IMR-90 (cell line): ENCODE measurements at regions not wholly inside any gene's neighbourhood (a gene's known extent, or its start where the extent isn't known, plus 50 kb on each side); places are given as distances from the start of the nearest gene placed in this dataset.

Source experiments
- ATAC-seq: fragments of 200-7000 bp; cut with Tn5 transposase; 2 replicates; pipeline ENCODE4 v1.9.1; 2020; ENCODE audit warnings: low read depth, mild to moderate bottlenecking, moderate library complexity
- BruUV-seq: library from RNA; stranded (reverse); fragments of 400-500 nt; replicated peaks from 2 replicates; lab custom pipeline; 2021; lab: Mats Ljungman, UMichigan
- CTCF ChIA-PET: fragments of 300-600 bp; formaldehyde crosslinking; extraction: SDS; loops from one replicate; lab custom pipeline; 2021; ENCODE audit warnings: antibody characterized with exemption; lab: Yijun Ruan, JAX
- POLR2A ChIA-PET: fragments of 300-600 bp; sonication (Branson Sonifier 250); formaldehyde crosslinking; loops from one replicate; lab custom pipeline; 2022; ENCODE audit warnings: antibody characterized with exemption; ENCODE audit not compliant: unreplicated experiment; lab: Charles Lee
- DNase-seq: peaks from one replicate; pipeline ENCODE4 v3.0.0; 2013
- H2AFZ ChIP-seq: replicated peaks from 2 replicates; pipeline ENCODE3; 2013; ENCODE audit warnings: low read length, mild to moderate bottlenecking; ENCODE audit not compliant: poor library complexity
- H2AK5ac ChIP-seq: 2 replicates; pipeline ENCODE4 v1.6.1; 2013; ENCODE audit warnings: low read depth, low read length, inconsistent platforms
- H2AK9ac ChIP-seq: replicated peaks from 2 replicates; pipeline ENCODE3; 2013; ENCODE audit warnings: mild to moderate bottlenecking, low read depth, low read length, moderate library complexity; ENCODE audit not compliant: poor library complexity
- H2BK120ac ChIP-seq: 2 replicates; pipeline ENCODE4 v1.6.1; 2013; ENCODE audit warnings: low read depth, low read length, inconsistent platforms
- H2BK15ac ChIP-seq: 3 replicates; pipeline ENCODE4 v1.6.1; 2013; ENCODE audit warnings: low read depth, low read length, inconsistent platforms
- H2BK20ac ChIP-seq: 2 replicates; pipeline ENCODE4 v1.6.1; 2013; ENCODE audit warnings: low read depth, mild to moderate bottlenecking, inconsistent platforms, low read length, moderate library complexity
- H2BK5ac ChIP-seq: 2 replicates; pipeline ENCODE4 v1.6.1; 2013; ENCODE audit warnings: mild to moderate bottlenecking, low read depth, low read length, inconsistent platforms; ENCODE audit not compliant: poor library complexity, severe bottlenecking
- H3K14ac ChIP-seq: replicated peaks from 2 replicates; pipeline ENCODE4 v1.6.1; 2013; ENCODE audit warnings: low read depth, low read length, inconsistent platforms
- H3K18ac ChIP-seq: 2 replicates; pipeline ENCODE4 v1.6.1; 2013; ENCODE audit warnings: low read depth, low read length, control low read depth
- H3K23ac ChIP-seq: 2 replicates; pipeline ENCODE4 v1.6.1; 2013; ENCODE audit warnings: low read depth, low read length, inconsistent platforms
- H3K27ac ChIP-seq: 2 replicates; pipeline ENCODE4 v1.5.1; 2013; ENCODE audit warnings: mild to moderate bottlenecking, control low read depth, low read length; ENCODE audit not compliant: insufficient read depth
- H3K27me3 ChIP-seq: 2 replicates; pipeline ENCODE4 v1.6.1; 2013; ENCODE audit warnings: low read length; ENCODE audit not compliant: control insufficient read depth, insufficient read depth
- H3K36me3 ChIP-seq: 2 replicates; pipeline ENCODE4 v1.6.1; 2013; ENCODE audit warnings: low read length, mixed read lengths; ENCODE audit not compliant: control insufficient read depth, insufficient read depth
- H3K4ac ChIP-seq: 2 replicates; pipeline ENCODE4 v1.6.1; 2013; ENCODE audit warnings: low read depth, low read length, inconsistent platforms
- H3K4me1 ChIP-seq: 2 replicates; pipeline ENCODE4 v1.6.1; 2013; ENCODE audit warnings: low read length, mixed read lengths; ENCODE audit not compliant: control insufficient read depth, insufficient read depth
- H3K4me2 ChIP-seq: 2 replicates; pipeline ENCODE4 v1.6.1; 2013; ENCODE audit warnings: low read depth, mild to moderate bottlenecking, control low read depth, low read length, moderate library complexity
- H3K4me3 ChIP-seq: 2 replicates; pipeline ENCODE4 v1.5.1; 2013; ENCODE audit warnings: low read depth, mild to moderate bottlenecking, control low read depth, low read length, moderate library complexity; ENCODE audit not compliant: insufficient read depth
- H3K56ac ChIP-seq: 2 replicates; pipeline ENCODE4 v1.6.1; 2013; ENCODE audit warnings: low read length, inconsistent platforms; ENCODE audit not compliant: insufficient read depth; ENCODE audit errors: extremely low read depth
- H3K79me1 ChIP-seq, 2 experiments: 2 replicates each; pipeline ENCODE4 v1.6.1; 2013; ENCODE audit warnings: low read length in 2 of 2, inconsistent platforms in 1 of 2, low read depth in 1 of 2
- H3K9ac ChIP-seq: 2 replicates; pipeline ENCODE4 v1.6.1; 2013; ENCODE audit warnings: low read depth, low read length, control low read depth
- H3K9me1 ChIP-seq: 2 replicates; pipeline ENCODE4 v1.6.1; 2013; ENCODE audit warnings: low read length, inconsistent platforms; ENCODE audit not compliant: insufficient read depth
- H3K9me3 ChIP-seq: 2 replicates; pipeline ENCODE4 v1.6.1; 2013; ENCODE audit warnings: low read length; ENCODE audit not compliant: control insufficient read depth, insufficient read depth
- H4K20me1 ChIP-seq: 2 replicates; pipeline ENCODE4 v1.6.1; 2013; ENCODE audit warnings: low read length, inconsistent platforms; ENCODE audit not compliant: insufficient read depth
- H4K5ac ChIP-seq: 2 replicates; pipeline ENCODE4 v1.6.1; 2013; ENCODE audit warnings: mild to moderate bottlenecking, low read depth, low read length, control low read depth
- H4K8ac ChIP-seq, 2 experiments: 2 replicates each; pipeline ENCODE4 v1.6.1; 2013; ENCODE audit warnings: low read depth in 2 of 2, low read length in 2 of 2, control low read depth in 1 of 2, inconsistent platforms in 1 of 2
- H4K91ac ChIP-seq: 2 replicates; pipeline ENCODE4 v1.6.1; 2013; ENCODE audit warnings: low read depth, low read length, inconsistent platforms; ENCODE audit not compliant: insufficient read depth
- CHD1 ChIP-seq: IDR thresholded peaks from 2 replicates; pipeline ENCODE4 v1.6.1; 2012; ENCODE audit warnings: low read depth, low read length, improper control_type of control experiment
- CTCF ChIP-seq: conservative IDR thresholded peaks from 2 replicates; pipeline ENCODE4 v1.5.1; 2012; ENCODE audit warnings: mild to moderate bottlenecking, low read depth, low read length, improper control_type of control experiment
- ELK1 ChIP-seq: fragments of 150-350 bp; IDR thresholded peaks from 2 replicates; pipeline ENCODE4 v1.6.1; 2016; ENCODE audit warnings: low read depth, mild to moderate bottlenecking, low read length, moderate library complexity, borderline replicate concordance
- FOS ChIP-seq: fragments of 150-350 bp; IDR thresholded peaks from 2 replicates; pipeline ENCODE4 v1.6.1; 2016; ENCODE audit warnings: low read depth, low read length
- RAD21 ChIP-seq: IDR thresholded peaks from 2 replicates; pipeline ENCODE4 v1.6.1; 2012; ENCODE audit warnings: low read length, improper control_type of control experiment
- RCOR1 ChIP-seq: IDR thresholded peaks from 2 replicates; pipeline ENCODE4 v1.6.1; 2012; ENCODE audit warnings: mild to moderate bottlenecking, low read length, improper control_type of control experiment; ENCODE audit not compliant: insufficient replicate concordance
- WGBS, 2 experiments: methylation state at CpG; one replicate each; pipeline versions ENCODE4 v1.1.5 to v1.1.7; 2013; ENCODE audit warnings: missing lambda C conversion rate in 2 of 2; ENCODE audit not compliant: insufficient read length in 1 of 2; ENCODE audit errors: extremely low coverage in 2 of 2; 5-methylcytosine and 5-hydroxymethylcytosine counted together
- dilution Hi-C: fragments of 300-500 bp; cut with HindIII; formaldehyde crosslinking; loops from one replicate; pipeline ENCODE4 v1.14.3; 2018; ENCODE audit warnings: low sequenced_read_pairs; ENCODE audit not compliant: unreplicated experiment
- in situ Hi-C: fragments of 300-500 bp; cut with MboI; formaldehyde crosslinking; loops from 3 replicates; pipeline ENCODE4 v1.14.3; 2019; ENCODE audit warnings: low sequenced_read_pairs, inconsistent platforms, mixed read lengths
- intact Hi-C: fragments of 100-400 bp; cut with micrococcal nuclease; formaldehyde crosslinking; loops from 2 replicates; pipeline ENCODE4 v1.10.0; 2022

- Histone ChIP-seq H3K18ac (no peak overlapping the region), H3K9me3 (no peaks in the 10 kb centered on the region), H2BK15ac (no peak overlapping the region), H2BK5ac (no peak overlapping the region), H3K4me1 (no peaks in the 10 kb centered on the region), H3K79me1 (no peaks in the 10 kb centered on the region), H2AFZ (no peak overlapping the region), H3K56ac (no peak overlapping the region), H4K20me1 (no peaks in the 10 kb centered on the region), H2BK20ac (no peak overlapping the region), H3K27ac (no peak overlapping the region), H2AK5ac (no peak overlapping the region), H3K36me3 (no peaks in the 10 kb centered on the region), H3K4me3 (no peak overlapping the region), H3K4me2 (no peak overlapping the region), H4K8ac (no peak overlapping the region), H3K27me3 (no peaks in the 10 kb centered on the region; the same call in 1 of the 2 replicates), H4K5ac (no peak overlapping the region), H3K9me1 (no peaks in the 10 kb centered on the region), H2AK9ac (no peak overlapping the region), H2BK120ac (no peak overlapping the region), H3K4ac (no peak overlapping the region), H3K9ac (no peak overlapping the region), H3K23ac (no peak overlapping the region), H4K91ac (no peak overlapping the region), H3K14ac (no peak overlapping the region)
- ATAC-seq (no peak), DNase-seq (no peak)
- no CpG with 5 or more reads among the region's 2 CpGs for WGBS, 2 experiments
- BruUV-seq, result no TSS peak
- intact Hi-C loops, result no loop called here
- in situ Hi-C loops, result loop anchor here (25.0 kb wide), 1 partner anchor 1120 kb away; no protein-coding TSS in a partner anchor
- TF ChIP-seq FOS, result no peak
- TF ChIP-seq RAD21, result no peak
- TF ChIP-seq RCOR1, result no peak
- TF ChIP-seq CHD1, result no peak
- no peak for TF ChIP-seq CTCF
- TF ChIP-seq ELK1, result no peak
- POLR2A ChIA-PET, result no interaction called here
- CTCF ChIA-PET, result no interaction called here
- dilution Hi-C loops, result no loop called here
Measured at GRCh38 chr7:112567388-112567787, 86.6 kb downstream of the LSMEM1 start.
